Loucy (cell line): ENCODE measurements at regions not wholly inside any gene's neighbourhood (a gene's known extent, or its start where the extent isn't known, plus 50 kb on each side); places are given as distances from the start of the nearest gene placed in this dataset.

Experiments used
- EZH2phosphoT487 ChIP-seq: fragments of 200-600 bp; IDR thresholded peaks from 2 replicates; pipeline ENCODE4 v1.6.1; 2018; ENCODE audit warnings: antibody characterized with exemption, mild to moderate bottlenecking, moderate library complexity, borderline replicate concordance
- TF ChIP-seq, protein P1 (sequence below): fragments of 200-600 bp; sonication (generic); conservative IDR thresholded peaks from 2 replicates; pipeline ENCODE4 v1.5.1; 2014; ENCODE audit warnings: mild to moderate bottlenecking, antibody characterized with exemption, low read length

DNA sequence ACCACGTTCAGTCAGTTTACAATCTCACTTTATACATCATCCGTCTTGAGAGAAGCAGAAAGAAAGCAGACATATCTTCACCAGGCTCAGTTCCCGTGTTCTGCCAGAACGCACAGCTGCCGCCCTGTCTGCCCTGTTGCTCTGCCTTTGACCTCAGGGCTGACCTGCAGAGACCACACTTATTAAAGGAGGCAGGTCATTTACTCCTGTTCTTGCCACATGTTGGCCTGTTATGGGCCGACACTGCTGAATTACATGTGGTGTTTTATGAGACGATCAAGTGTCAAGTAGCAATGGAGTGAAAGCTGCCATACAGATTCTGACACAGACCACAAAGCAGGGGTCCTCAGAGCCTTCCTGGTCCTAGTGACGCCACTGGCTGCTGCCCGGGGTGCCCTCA, 232.2 kb downstream of the TTC32 start:
- TF ChIP-seq, protein P1, sequence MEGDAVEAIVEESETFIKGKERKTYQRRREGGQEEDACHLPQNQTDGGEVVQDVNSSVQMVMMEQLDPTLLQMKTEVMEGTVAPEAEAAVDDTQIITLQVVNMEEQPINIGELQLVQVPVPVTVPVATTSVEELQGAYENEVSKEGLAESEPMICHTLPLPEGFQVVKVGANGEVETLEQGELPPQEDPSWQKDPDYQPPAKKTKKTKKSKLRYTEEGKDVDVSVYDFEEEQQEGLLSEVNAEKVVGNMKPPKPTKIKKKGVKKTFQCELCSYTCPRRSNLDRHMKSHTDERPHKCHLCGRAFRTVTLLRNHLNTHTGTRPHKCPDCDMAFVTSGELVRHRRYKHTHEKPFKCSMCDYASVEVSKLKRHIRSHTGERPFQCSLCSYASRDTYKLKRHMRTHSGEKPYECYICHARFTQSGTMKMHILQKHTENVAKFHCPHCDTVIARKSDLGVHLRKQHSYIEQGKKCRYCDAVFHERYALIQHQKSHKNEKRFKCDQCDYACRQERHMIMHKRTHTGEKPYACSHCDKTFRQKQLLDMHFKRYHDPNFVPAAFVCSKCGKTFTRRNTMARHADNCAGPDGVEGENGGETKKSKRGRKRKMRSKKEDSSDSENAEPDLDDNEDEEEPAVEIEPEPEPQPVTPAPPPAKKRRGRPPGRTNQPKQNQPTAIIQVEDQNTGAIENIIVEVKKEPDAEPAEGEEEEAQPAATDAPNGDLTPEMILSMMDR = no peak
- no peak for TF ChIP-seq EZH2phosphoT487
